GM12878 (cell line): ENCODE measurements at regions not wholly inside any gene's neighbourhood (a gene's known extent, or its start where the extent isn't known, plus 50 kb on each side); places are given as distances from the start of the nearest gene placed in this dataset.

Source experiments
- ATAC-seq: fragments of 200-7000 bp; cut with Tn5 transposase; 3 replicates; pipeline ENCODE4 v1.9.1; 2020; ENCODE audit warnings: mild to moderate bottlenecking, moderate library complexity
- BruUV-seq: library from RNA; stranded (reverse); fragments of 400-500 nt; replicated peaks from 2 replicates; lab custom pipeline; 2021; lab: Mats Ljungman, UMichigan
- CTCF ChIA-PET: fragments of 300-600 bp; sonication (Branson Sonifier 250); formaldehyde crosslinking; extraction: SDS; loops from one replicate; lab custom pipeline; 2021; ENCODE audit warnings: inconsistent platforms; lab: Yijun Ruan, JAX
- POLR2A ChIA-PET: fragments of 350-600 bp; formaldehyde crosslinking; extraction: SDS; loops from one replicate; lab custom pipeline; 2021; ENCODE audit warnings: inconsistent platforms; lab: Charles Lee
- RAD21 ChIA-PET: fragments of 300-600 bp; sonication (Branson Sonifier 250); formaldehyde crosslinking; loops from one replicate; lab custom pipeline; 2023; ENCODE audit warnings: antibody characterized with exemption; ENCODE audit not compliant: unreplicated experiment; lab: Charles Lee
- SMC1A ChIA-PET: fragments of 300-600 bp; sonication (Branson Sonifier 250); formaldehyde crosslinking; loops from one replicate; lab custom pipeline; 2023; ENCODE audit not compliant: unreplicated experiment, uncharacterized antibody; lab: Charles Lee
- DNase-seq: peaks from one replicate; pipeline ENCODE4 v3.0.0-alpha.2; 2011; ENCODE audit warnings: low read depth, low spot score
- FAIRE-seq: peaks from 3 replicates; lab custom pipeline; 2011; peaks lifted over from hg19 to GRCh38; lab: Jason Lieb, UNC
- H2AFZ ChIP-seq: 2 replicates; pipeline ENCODE4 v1.6.0; 2011; ENCODE audit warnings: low read depth, low read length, control low read depth; ENCODE audit not compliant: control insufficient read depth
- H3K27ac ChIP-seq: 2 replicates; pipeline ENCODE4 v1.5.1; 2011; ENCODE audit warnings: control low read depth; ENCODE audit not compliant: control insufficient read depth, insufficient read depth
- H3K27me3 ChIP-seq, 2 experiments: replicated peaks in 1 of 2; 2 replicates each; pipeline versions ENCODE4 v1.6.0 to v1.6.1; 2011; ENCODE audit warnings: low read length in 1 of 2; ENCODE audit not compliant: control insufficient read depth in 2 of 2, insufficient read depth in 2 of 2
- H3K36me3 ChIP-seq, 2 experiments: 2 replicates each; pipeline ENCODE4 v1.5.1; 2011; ENCODE audit warnings: low read length in 1 of 2; ENCODE audit not compliant: control insufficient read depth in 2 of 2, insufficient read depth in 2 of 2
- H3K4me1 ChIP-seq: 2 replicates; pipeline ENCODE4 v1.6.1; 2011; ENCODE audit warnings: mild to moderate bottlenecking, low read length, moderate library complexity, mixed read lengths; ENCODE audit not compliant: control insufficient read depth, insufficient read depth
- H3K4me2 ChIP-seq: 2 replicates; pipeline ENCODE4 v1.6.0; 2011; ENCODE audit warnings: control low read depth; ENCODE audit not compliant: control insufficient read depth, insufficient read depth
- H3K4me3 ChIP-seq: fragments of 200-600 bp; sonication (generic); 2 replicates; pipeline ENCODE4 v1.5.1; 2016
- H3K79me2 ChIP-seq: 2 replicates; pipeline ENCODE4 v1.6.0; 2011; ENCODE audit warnings: low read length; ENCODE audit not compliant: control insufficient read depth, insufficient read depth
- H3K9ac ChIP-seq: 2 replicates; pipeline ENCODE4 v1.8.0; 2011; ENCODE audit warnings: low read length, control low read depth, mixed read lengths; ENCODE audit not compliant: control insufficient read depth, insufficient read depth
- H3K9me3 ChIP-seq: replicated peaks from 3 replicates; pipeline ENCODE4 v1.5.1; 2011; ENCODE audit warnings: mild to moderate bottlenecking, low read length; ENCODE audit not compliant: control insufficient read depth, insufficient read depth
- H4K20me1 ChIP-seq: 2 replicates; pipeline ENCODE4 v1.6.0; 2011; ENCODE audit not compliant: control insufficient read depth, insufficient read depth
- EGR1 ChIP-seq, 2 experiments: IDR thresholded peaks; 1 replicate in 1 of 2; 2 replicates in 1 of 2; pipeline ENCODE4 v1.6.1; 2011 to 2012; ENCODE audit warnings: low read depth in 2 of 2, low read length in 2 of 2, borderline replicate concordance in 1 of 2, mild to moderate bottlenecking in 1 of 2, moderate library complexity in 1 of 2
- EP300 ChIP-seq, 2 experiments: fragments of 150-350 bp in 1 of 2; IDR thresholded peaks; 2 replicates each; pipeline ENCODE4 v1.6.1; 2011 to 2012; ENCODE audit warnings: low read depth in 2 of 2, low read length in 2 of 2, borderline replicate concordance in 1 of 2, improper control_type of control experiment in 1 of 2, inconsistent platforms in 1 of 2; ENCODE audit not compliant: control insufficient read depth in 1 of 2
- GABPA ChIP-seq: IDR thresholded peaks from 2 replicates; pipeline ENCODE4 v1.6.1; 2014; ENCODE audit warnings: antibody characterized with exemption, low read depth, mild to moderate bottlenecking, inconsistent platforms
- HSF1 ChIP-seq: fragments of 150-350 bp; IDR thresholded peaks from 2 replicates; pipeline ENCODE4 v1.6.1; 2014; ENCODE audit warnings: mild to moderate bottlenecking, low read depth, low read length
- IKZF2 ChIP-seq, 2 experiments: fragments of 450-650 bp; IDR thresholded peaks; 2 replicates each; pipeline ENCODE4 v1.6.1; 2017; ENCODE audit warnings: mild to moderate bottlenecking in 2 of 2, moderate library complexity in 2 of 2
- NBN ChIP-seq: fragments of 450-650 bp; IDR thresholded peaks from 2 replicates; pipeline ENCODE4 v1.6.1; 2016
- PBX3 ChIP-seq: IDR thresholded peaks from 2 replicates; pipeline ENCODE4 v1.6.1; 2011; ENCODE audit warnings: mild to moderate bottlenecking, low read depth, low read length, moderate library complexity; ENCODE audit not compliant: insufficient replicate concordance
- PKNOX1 ChIP-seq: fragments of 450-650 bp; IDR thresholded peaks from 2 replicates; pipeline ENCODE4 v1.6.1; 2016; ENCODE audit warnings: mild to moderate bottlenecking
- RAD21 ChIP-seq: IDR thresholded peaks from 2 replicates; pipeline ENCODE4 v1.6.1; 2011; ENCODE audit warnings: mild to moderate bottlenecking, low read depth, low read length, moderate library complexity; ENCODE audit not compliant: insufficient read depth
- TAF1 ChIP-seq: IDR thresholded peaks from 2 replicates; pipeline ENCODE4 v1.6.1; 2011; ENCODE audit warnings: mild to moderate bottlenecking, low read depth, low read length, borderline replicate concordance
- TCF3 ChIP-seq: IDR thresholded peaks from 2 replicates; pipeline ENCODE4 v1.6.1; 2012; ENCODE audit warnings: low read depth, mild to moderate bottlenecking, low read length, borderline replicate concordance; ENCODE audit not compliant: insufficient read depth
- WRNIP1 ChIP-seq: IDR thresholded peaks from 2 replicates; pipeline ENCODE4 v1.6.1; 2011; ENCODE audit warnings: low read depth, low read length, improper control_type of control experiment, borderline replicate concordance
- ZBTB4 ChIP-seq: fragments of 450-650 bp; formaldehyde crosslinking; IDR thresholded peaks from 2 replicates; pipeline ENCODE4 v1.4.0; 2022; ENCODE audit warnings: mild to moderate bottlenecking, moderate library complexity
- ZNF207 ChIP-seq: fragments of 450-650 bp; IDR thresholded peaks from 2 replicates; pipeline ENCODE4 v1.6.1; 2014; ENCODE audit warnings: antibody characterized with exemption, mild to moderate bottlenecking, borderline replicate concordance
- ZNF217 ChIP-seq: fragments of 450-650 bp; IDR thresholded peaks from 2 replicates; pipeline ENCODE4 v1.6.1; 2017; ENCODE audit warnings: antibody characterized with exemption, mild to moderate bottlenecking
- WGBS: methylation state at CpG from one replicate; pipeline ENCODE4 v1.1.6; 2016; ENCODE audit warnings: low lambda C conversion rate; ENCODE audit not compliant: insufficient replicate concordance, insufficient coverage; ENCODE audit errors: missing lambda C conversion rate; 5-methylcytosine and 5-hydroxymethylcytosine counted together
- in situ Hi-C: fragments of 300-500 bp; cut with MboI; formaldehyde crosslinking; loops from 9 replicates; pipeline ENCODE4 v1.14.3; 2018; ENCODE audit warnings: mixed read lengths
- intact Hi-C: fragments of 100-400 bp; cut with micrococcal nuclease; formaldehyde crosslinking; loops from one replicate; pipeline ENCODE4 v1.14.2; 2022; ENCODE audit not compliant: unreplicated experiment

GRCh38 chr6:134706806-134707205 lies 243.1 kb downstream of the ALDH8A1 start (continued):
- TF ChIP-seq NBN: no peak
- no peak for TF ChIP-seq HSF1
- TF ChIP-seq ZNF217: no peak
- TF ChIP-seq TCF3: no peak
- TF ChIP-seq, all 136 proteins: peak for 0

GRCh38 chr6:134706153-134706552 lies 243.7 kb downstream of the ALDH8A1 start:
- Histone ChIP-seq H3K27me3 (peaks cover 0 to 3% of the 10 kb centered on the region in 2 experiments; a peak in 2 of 4 replicates), H3K4me3 (no peak overlapping the region), H3K79me2 (no peaks in the 10 kb centered on the region), H3K4me1 (no peaks in the 10 kb centered on the region), H3K4me2 (no peak overlapping the region), H3K9ac (no peak overlapping the region), H2AFZ (no peak overlapping the region), H3K36me3 (no peaks in the 10 kb centered on the region), H3K9me3 (no peaks in the 10 kb centered on the region), H4K20me1 (no peaks in the 10 kb centered on the region), H3K27ac (no peak overlapping the region)
- SMC1A ChIA-PET: no interaction called here
- RAD21 ChIA-PET: no interaction called here
- CTCF ChIA-PET: no interaction called here
- in situ Hi-C loops: no loop called here
- 42% methylated on average over 3 of the region's 3 CpGs for WGBS
- ATAC-seq: no peak
- POLR2A ChIA-PET: no interaction called here
- intact Hi-C loops: no loop called here
- BruUV-seq: no TSS peak
- no peak for DNase-seq
- FAIRE-seq: no peak
- no peak for TF ChIP-seq GABPA
- no peak for TF ChIP-seq EGR1 (IDR thresholded peaks at IDR 0.05; ENCODE audit: borderline replicate concordance in 1 of 2, low read depth in 2 of 2, low read length in 2 of 2)
- TF ChIP-seq RAD21: no peak
- TF ChIP-seq WRNIP1: no peak
- no peak for TF ChIP-seq TAF1
- TF ChIP-seq ZBTB4 (CRISPR knock-in tag): no peak
- TF ChIP-seq ZNF207: no peak
- no peak for TF ChIP-seq PBX3
- TF ChIP-seq IKZF2 (IDR thresholded peaks at IDR 0.05): no peak
- no peak for TF ChIP-seq EP300 (IDR thresholded peaks at IDR 0.05; ENCODE audit: borderline replicate concordance in 1 of 2, control insufficient read depth in 1 of 2, low read depth in 2 of 2, low read length in 2 of 2)
- TF ChIP-seq PKNOX1: no peak
